Left ventricle myocardium inferior (tissue), 1 donor: ENCODE measurements at regions not wholly inside any gene's neighbourhood (a gene's known extent, or its start where the extent isn't known, plus 50 kb on each side); places are given as distances from the start of the nearest gene placed in this dataset.

Experiments
- DNase-seq: peaks from one replicate; pipeline ENCODE4 v3.0.0-alpha.2; 2020
- H3K27ac ChIP-seq: fragments of 200-600 bp; replicated peaks from 2 replicates; pipeline ENCODE4 v1.8.0; 2021
- H3K27me3 ChIP-seq: fragments of 200-600 bp; 2 replicates; pipeline ENCODE4 v1.8.0; 2021; ENCODE audit warnings: low read depth
- H3K36me3 ChIP-seq: fragments of 200-600 bp; 2 replicates; pipeline ENCODE4 v1.8.0; 2021
- H3K4me1 ChIP-seq: fragments of 200-600 bp; 2 replicates; pipeline ENCODE4 v1.8.0; 2021
- H3K4me3 ChIP-seq: fragments of 200-600 bp; 2 replicates; pipeline ENCODE4 v1.8.0; 2021; ENCODE audit warnings: mild to moderate bottlenecking, moderate library complexity
- H3K9me3 ChIP-seq: fragments of 200-600 bp; replicated peaks from 2 replicates; pipeline ENCODE4 v1.8.0; 2021
- CTCF ChIP-seq: fragments of 200-600 bp; IDR thresholded peaks from 2 replicates; pipeline ENCODE4 v1.8.0; 2021; ENCODE audit warnings: antibody characterized with exemption, mild to moderate bottlenecking, borderline replicate concordance
- intact Hi-C: fragments of 100-400 bp; cut with micrococcal nuclease; formaldehyde crosslinking; loops from one replicate; pipeline ENCODE4 v1.11.0; 2022
- donor health status: DM: no; HTN: yes; CAD: no; lungs with severe emphysema.

- no peaks in the 10 kb centered on the region for H3K9me3 ChIP-seq
- H3K27me3 ChIP-seq = no peaks in the 10 kb centered on the region
- H3K36me3 ChIP-seq = no peaks in the 10 kb centered on the region
- peak; percentile 68 for DNase-seq
- TF ChIP-seq CTCF = no peak
- H3K4me1 ChIP-seq = peaks cover 33% of the 10 kb centered on the region
- H3K27ac ChIP-seq = peak overlapping the region; percentile 64
- intact Hi-C loops = loop anchor here (10.0 kb wide), 1 partner anchor 204 kb away; no protein-coding TSS in a partner anchor
- H3K4me3 ChIP-seq = no peak overlapping the region
Measured at GRCh38 chr3:124558991-124559845, 171.0 kb upstream of the UMPS start.

DNA sequence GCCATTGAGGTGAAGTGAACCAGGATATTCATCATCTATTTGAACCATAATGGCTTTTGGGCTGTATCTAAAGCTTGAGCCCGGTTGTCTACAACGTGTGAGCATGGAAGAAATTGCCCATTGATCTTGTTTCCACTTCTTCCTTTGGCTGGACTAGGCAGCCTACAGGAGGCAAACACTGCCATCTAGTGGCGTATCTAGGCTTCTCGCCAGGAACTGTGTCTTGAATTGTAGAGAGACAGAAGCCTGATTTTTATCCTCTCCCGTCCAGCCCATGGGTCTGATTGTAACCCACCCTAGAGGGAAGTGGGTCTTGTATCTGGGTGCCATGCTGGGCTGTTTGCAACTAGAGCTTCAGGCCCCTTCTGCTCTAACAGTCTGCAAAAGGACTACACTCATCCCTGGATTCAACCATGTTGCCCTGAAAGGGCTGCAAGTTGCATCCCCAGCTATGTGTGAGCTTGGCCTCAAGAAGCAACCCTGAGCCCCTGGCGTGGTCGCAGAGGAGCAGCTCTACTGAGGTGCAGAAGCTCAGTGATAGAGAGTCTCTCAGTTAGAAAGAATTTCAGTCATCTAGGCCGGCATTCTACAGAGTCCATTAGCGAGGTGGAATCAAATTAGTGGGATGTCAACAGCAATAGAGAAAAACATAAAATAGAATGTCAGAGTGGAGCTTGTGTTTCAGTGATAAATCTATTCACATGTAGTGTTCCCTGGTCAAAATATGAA lies 170.2 kb upstream of the UMPS start:
- Histone ChIP-seq H3K27ac (peak overlapping the region; percentile 64), H3K4me1 (peaks cover 34% of the 10 kb centered on the region), H3K36me3 (no peaks in the 10 kb centered on the region), H3K4me3 (no peak overlapping the region), H3K9me3 (no peaks in the 10 kb centered on the region), H3K27me3 (no peaks in the 10 kb centered on the region)
- DNase-seq = peak; percentile 54
- peak; percentile 91 for TF ChIP-seq CTCF
- intact Hi-C loops = loop anchor here (10.0 kb wide), 1 partner anchor 205 kb away; no protein-coding TSS in a partner anchor

- no peaks in the 10 kb centered on the region for H3K36me3 ChIP-seq
- no peak for TF ChIP-seq CTCF
- H3K9me3 ChIP-seq = no peaks in the 10 kb centered on the region
- intact Hi-C loops = no loop called here
- no peak overlapping the region for H3K4me3 ChIP-seq
- DNase-seq = no peak
- peaks cover 39% of the 10 kb centered on the region for H3K4me1 ChIP-seq
- H3K27ac ChIP-seq = no peak overlapping the region
- no peaks in the 10 kb centered on the region for H3K27me3 ChIP-seq
Measured at GRCh38 chr3:124560666-124561215, 169.5 kb upstream of the UMPS start.

DNA sequence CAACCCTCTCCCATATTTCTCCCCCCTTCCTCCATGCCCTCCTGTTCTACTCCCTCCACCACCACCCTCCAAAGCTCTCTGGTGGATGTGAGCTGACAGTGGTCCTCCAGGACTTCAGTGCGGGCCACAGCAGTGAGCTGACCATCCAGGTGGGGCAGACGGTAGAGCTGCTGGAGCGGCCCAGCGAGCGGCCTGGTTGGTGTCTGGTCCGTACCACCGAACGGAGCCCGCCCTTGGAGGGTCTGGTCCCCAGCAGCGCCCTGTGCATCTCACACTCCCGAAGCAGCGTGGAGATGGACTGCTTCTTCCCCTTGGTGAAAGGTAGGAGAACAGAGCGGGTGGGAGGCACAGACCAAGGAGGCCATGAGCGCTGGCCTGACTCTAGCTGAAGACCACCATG lies 167.5 kb upstream of the UMPS start:
- Histone ChIP-seq H3K36me3 (no peaks in the 10 kb centered on the region), H3K27me3 (no peaks in the 10 kb centered on the region), H3K27ac (no peak overlapping the region), H3K9me3 (no peaks in the 10 kb centered on the region), H3K4me1 (peaks cover 33% of the 10 kb centered on the region), H3K4me3 (no peak overlapping the region)
- intact Hi-C loops = no loop called here
- no peak for TF ChIP-seq CTCF
- no peak for DNase-seq

DNA sequence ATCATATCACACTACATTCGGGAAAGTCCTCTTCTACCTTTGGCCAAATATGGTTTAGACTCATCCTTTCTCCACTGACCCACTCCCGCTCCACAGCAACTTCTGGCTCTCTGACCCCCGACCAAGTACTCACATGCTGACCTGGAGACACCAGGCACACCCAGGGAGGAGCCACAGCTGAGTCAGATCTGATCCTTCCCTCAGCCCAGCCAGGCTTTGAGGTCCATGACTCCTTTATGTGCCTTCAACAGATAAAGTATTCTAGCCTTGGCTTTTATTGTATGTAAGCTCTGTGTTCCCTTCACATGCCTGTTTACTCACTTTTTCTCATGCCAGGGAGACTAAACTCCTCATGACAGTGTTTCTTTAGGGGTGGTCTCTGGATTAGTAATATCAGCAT lies 166.9 kb upstream of the UMPS start:
- DNase-seq = no peak

More for the DNA sequence above, 166.9 kb upstream of the UMPS start:
- no peaks in the 10 kb centered on the region for H3K27me3 ChIP-seq
- H3K27ac ChIP-seq = no peak overlapping the region
- H3K4me1 ChIP-seq = peaks cover 29% of the 10 kb centered on the region
- intact Hi-C loops = no loop called here
- no peak overlapping the region for H3K4me3 ChIP-seq
- no peaks in the 10 kb centered on the region for H3K9me3 ChIP-seq
- TF ChIP-seq CTCF = no peak
- H3K36me3 ChIP-seq = no peaks in the 10 kb centered on the region
